NCI-H2107 treated with DMSO at 0.1 percent for 48 hours (cell line): ENCODE measurements at regions not wholly inside any gene's neighbourhood (a gene's known extent, or its start where the extent isn't known, plus 50 kb on each side); places are given as distances from the start of the nearest gene placed in this dataset.
A peak's percentile ranks its signal among the peaks of the same experiment; 100 is the strongest.

ENCODE experiments used
- DNase-seq: peaks from one replicate; lab custom pipeline; 2025; ENCODE audit not compliant: unreplicated experiment; lab: John Stamatoyannopoulos, UW

DNA sequence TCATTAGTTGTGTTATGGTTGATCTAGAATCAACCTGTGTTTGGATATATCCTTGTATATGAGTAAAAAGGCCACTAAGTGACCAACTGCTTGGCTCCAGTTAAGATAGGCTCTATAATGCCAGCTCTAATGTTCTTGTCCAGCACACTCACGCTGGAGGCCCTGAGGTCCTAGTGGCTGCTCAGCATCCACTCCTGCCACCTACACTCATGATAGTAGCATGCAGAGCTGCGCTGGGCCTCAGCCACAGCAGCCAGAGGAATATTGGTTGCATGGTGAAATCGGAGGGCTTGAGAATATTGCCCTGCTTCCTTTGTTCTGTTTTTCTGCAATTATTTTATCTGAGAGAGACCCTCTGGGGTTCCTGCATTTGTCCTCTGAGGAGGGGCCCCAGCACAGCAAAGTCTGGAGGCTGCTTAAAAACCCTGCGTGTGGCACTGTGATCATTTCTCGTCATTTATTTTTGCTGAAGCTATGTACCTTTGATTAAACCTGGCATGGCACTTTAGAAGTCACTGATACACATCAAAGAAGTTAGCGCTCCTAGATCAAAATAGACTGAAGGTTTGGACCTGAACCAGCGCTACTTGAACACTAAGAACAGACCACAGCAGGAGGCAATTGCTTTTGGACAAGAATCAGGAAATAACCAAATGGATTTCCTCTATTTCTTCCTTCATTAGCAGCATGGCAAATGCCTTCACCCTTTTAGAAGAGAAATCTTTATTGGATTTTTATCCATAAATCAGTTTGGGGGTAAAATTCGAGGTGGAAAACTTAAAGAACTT lies 398.4 kb upstream of the ID4 start:
- no peak for DNase-seq

GRCh38 chr6:19440531-19440930 lies 396.6 kb upstream of the ID4 start:
- no peak for DNase-seq

DNA sequence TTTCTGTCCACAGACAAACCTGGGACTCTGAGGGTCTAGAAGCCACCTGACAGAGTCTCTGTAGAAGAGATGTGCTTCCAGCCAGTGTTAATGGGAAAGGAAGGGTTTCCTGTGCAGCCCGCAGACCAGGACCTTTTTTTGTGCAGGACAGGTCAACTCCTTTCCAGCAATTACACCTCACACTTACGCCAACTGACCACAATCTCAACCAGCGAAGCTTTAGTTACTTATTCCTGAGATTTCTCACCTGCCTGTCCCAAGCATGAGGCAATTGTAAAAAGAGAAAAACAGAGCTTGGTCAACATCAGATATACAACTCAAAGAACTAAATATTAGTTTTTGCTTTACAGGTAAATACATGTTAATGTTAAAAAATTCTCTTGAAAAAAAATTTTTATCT lies 393.8 kb upstream of the ID4 start:
- DNase-seq = no peak

GRCh38 chr6:19444041-19444440 lies 393.1 kb upstream of the ID4 start:
- no peak for DNase-seq

DNA sequence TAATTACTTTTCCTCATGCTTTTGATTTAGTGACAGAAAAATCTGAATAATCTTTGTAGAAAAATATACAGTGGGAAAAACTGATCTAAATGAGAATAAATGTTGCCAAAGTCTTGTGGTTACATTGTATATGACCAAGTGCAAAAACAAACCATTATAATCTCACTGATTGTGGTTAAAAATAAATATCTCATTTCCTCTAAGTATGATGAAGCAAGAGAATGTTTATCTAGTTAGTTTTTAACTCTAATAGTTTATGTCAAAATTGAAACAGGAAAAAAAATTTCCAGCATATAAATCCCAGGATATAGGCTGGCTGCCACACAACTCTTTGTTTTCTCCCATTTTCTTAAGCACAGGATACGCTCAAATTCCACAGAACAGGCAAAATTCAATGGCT lies 392.7 kb upstream of the ID4 start:
- no peak for DNase-seq

GRCh38 chr6:19446570-19446969 lies 390.6 kb upstream of the ID4 start:
- no peak for DNase-seq

- no peak for DNase-seq
These were observed 386.5 kb upstream of the ID4 start for GRCh38 chr6:19450651-19451050.

- DNase-seq = no peak
These were observed 384.7 kb upstream of the ID4 start for GRCh38 chr6:19452495-19452894.

DNA sequence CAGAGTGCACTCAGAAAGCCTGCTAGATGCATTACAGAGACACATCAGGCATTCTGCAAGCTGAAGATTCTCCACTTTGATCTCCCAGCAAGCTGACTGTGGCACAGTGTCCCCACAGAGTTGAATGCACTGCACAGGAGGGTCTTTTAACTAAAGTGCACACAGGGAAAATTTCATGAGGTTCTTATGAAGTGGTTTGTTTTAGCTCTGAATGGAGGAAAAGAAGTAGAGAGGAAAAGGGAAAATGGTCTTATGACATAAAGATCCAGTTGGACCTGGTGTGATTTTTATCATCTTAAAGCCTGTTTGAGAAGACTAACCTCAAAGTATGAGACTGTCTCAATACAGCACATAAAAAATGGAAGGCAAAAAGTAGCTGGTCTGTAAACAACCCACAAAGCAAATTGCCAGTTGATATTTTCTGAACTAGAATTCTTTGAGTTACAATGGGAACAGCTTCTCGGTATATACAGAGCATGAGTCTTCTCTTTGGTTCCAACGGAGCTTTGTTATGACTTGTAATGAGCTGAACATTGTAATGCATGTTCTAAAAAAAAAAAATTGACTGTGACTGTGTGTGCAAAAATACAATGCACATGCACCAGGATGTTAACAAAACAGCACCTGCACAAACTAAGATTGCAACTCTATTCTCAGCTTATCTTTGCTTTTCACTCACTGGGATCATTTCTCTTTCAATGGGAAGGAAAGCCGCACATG lies 383.0 kb upstream of the ID4 start:
- DNase-seq = no peak

DNA sequence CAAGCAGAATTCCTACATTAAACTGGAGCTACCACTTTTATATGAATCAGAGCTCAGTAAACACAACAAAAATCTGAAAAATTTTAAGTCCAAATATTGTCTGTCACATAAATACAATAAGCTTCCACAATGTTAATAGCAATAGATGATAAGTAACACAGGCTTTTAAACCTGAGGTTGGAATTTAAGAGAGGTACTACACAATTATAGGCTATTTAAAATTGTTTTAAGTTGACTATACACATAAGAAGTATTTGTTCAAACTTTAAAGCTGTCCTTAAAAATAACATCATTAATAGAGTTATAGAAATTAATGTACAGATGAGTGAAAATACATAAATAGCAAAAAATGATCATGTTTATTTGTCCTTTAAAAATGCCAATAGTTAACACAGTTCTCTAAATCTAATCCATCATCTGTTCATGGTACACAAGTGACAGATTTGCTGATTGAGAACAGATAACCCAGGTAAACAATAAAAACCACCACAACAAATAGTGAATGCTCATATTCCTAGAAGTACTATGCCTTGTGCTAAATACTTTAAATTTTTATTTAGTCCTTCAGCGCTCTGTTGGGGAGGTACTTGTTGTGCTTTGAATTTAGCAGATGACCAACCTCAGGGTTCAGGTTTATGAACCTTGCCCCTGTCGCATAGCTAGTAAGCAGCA lies 382.3 kb upstream of the ID4 start:
- DNase-seq = no peak

GRCh38 chr6:19463250-19463649 lies 373.9 kb upstream of the ID4 start:
- DNase-seq = no peak

GRCh38 chr6:19463925-19464324 lies 373.2 kb upstream of the ID4 start:
- DNase-seq = no peak

- DNase-seq = peak; percentile 16
These were observed 371.9 kb upstream of the ID4 start for GRCh38 chr6:19465256-19465655.

GRCh38 chr6:19465760-19466159 lies 371.4 kb upstream of the ID4 start:
- peak; percentile 26 for DNase-seq

DNA sequence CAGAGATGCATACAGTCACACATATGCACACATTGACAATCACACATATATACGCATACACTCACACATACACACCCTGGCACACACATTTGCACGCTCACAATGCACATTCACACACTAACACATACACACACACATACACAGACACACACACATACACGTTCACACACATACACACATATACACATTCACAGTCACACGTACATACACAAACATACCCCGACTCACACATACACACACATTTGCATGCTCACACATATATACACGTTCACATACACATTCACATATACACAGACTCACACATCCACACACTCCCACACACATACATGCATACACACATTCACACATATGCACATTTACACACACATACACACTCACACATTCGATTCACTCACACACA lies 366.8 kb upstream of the ID4 start:
- DNase-seq = no peak

- DNase-seq = no peak
These were observed 365.0 kb upstream of the ID4 start for GRCh38 chr6:19472153-19472552.

GRCh38 chr6:19472850-19473249 lies 364.3 kb upstream of the ID4 start:
- no peak for DNase-seq

DNA sequence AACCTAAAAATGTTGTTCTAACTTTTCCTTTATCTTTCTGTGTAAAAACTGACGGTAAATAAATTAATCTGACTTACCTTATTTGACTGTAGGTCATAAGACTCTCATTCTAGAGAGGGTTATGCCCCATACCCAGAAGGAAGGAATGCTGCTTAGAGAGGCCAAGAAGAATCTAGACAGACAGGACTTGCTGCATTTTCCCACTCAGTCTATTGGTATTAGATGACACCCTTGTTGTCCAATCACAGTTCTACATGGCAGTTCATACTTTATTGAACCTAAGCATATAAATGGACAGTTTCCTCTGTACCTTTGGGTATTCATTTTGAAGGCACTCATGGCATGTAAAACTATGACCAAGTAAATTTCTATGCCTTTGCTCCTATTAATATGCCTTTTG lies 359.6 kb upstream of the ID4 start:
- DNase-seq = no peak

- no peak for DNase-seq
These were observed 358.9 kb upstream of the ID4 start for GRCh38 chr6:19478273-19478672.

GRCh38 chr6:19478992-19479391 lies 358.2 kb upstream of the ID4 start:
- no peak for DNase-seq

- DNase-seq = no peak
These were observed 357.6 kb upstream of the ID4 start for GRCh38 chr6:19479551-19479950.
